Breast epithelium (tissue), 4 donors: ENCODE measurements at regions not wholly inside any gene's neighbourhood (a gene's known extent, or its start where the extent isn't known, plus 50 kb on each side); places are given as distances from the start of the nearest gene placed in this dataset.
"Not testable (repeated sequence)": the region's sequence is repeated elsewhere in the genome, so short reads cannot be mapped to it uniquely, and the experiment has no call there.

ENCODE experiments used
- DNase-seq, 2 donors: peaks; one replicate each; pipeline ENCODE4 v3.0.0-alpha.2; 2019; ENCODE audit warnings: low spot score in 2 of 2
- H3K27ac ChIP-seq, 2 donors: fragments of 200-600 bp; sonication (generic) in 1 of 2; one replicate each; pipeline ENCODE4 v1.5.1; 2016 to 2019; ENCODE audit warnings: mild to moderate bottlenecking in 1 of 2
- H3K27me3 ChIP-seq, 2 donors: fragments of 200-600 bp; sonication (generic) in 1 of 2; one replicate each; pipeline versions ENCODE4 v1.5.1 to v1.6.0; 2017 to 2019; ENCODE audit warnings: control low read depth in 1 of 2, mild to moderate bottlenecking in 1 of 2
- H3K36me3 ChIP-seq: fragments of 200-600 bp; one replicate; pipeline ENCODE4 v1.5.1; 2019
- H3K4me1 ChIP-seq, 2 donors: fragments of 200-600 bp; sonication (generic); one replicate each; pipeline ENCODE4 v1.5.1; 2016 to 2019; ENCODE audit warnings: control low read depth in 1 of 2
- H3K4me3 ChIP-seq, 3 donors: fragments of 200-600 bp; sonication (generic); 1 replicate in 2 of 3; 2 replicates in 1 of 3; pipeline ENCODE4 v1.5.1; 2016 to 2019; ENCODE audit warnings: mild to moderate bottlenecking in 3 of 3, moderate library complexity in 2 of 3
- H3K9me3 ChIP-seq, 2 donors: fragments of 200-600 bp; sonication (generic) in 1 of 2; one replicate each; pipeline ENCODE4 v1.5.1; 2016 to 2019; ENCODE audit warnings: control low read depth in 1 of 2
- CTCF ChIP-seq, 3 donors: fragments of 450-650 bp; IDR thresholded peaks; one replicate each; pipeline ENCODE4 v1.5.1; 2016 to 2017; ENCODE audit warnings: antibody characterized with exemption in 3 of 3, mild to moderate bottlenecking in 3 of 3, moderate library complexity in 3 of 3
- POLR2A ChIP-seq: fragments of 450-650 bp; IDR thresholded peaks from one replicate; pipeline ENCODE4 v1.6.1; 2016; ENCODE audit warnings: antibody characterized with exemption, mild to moderate bottlenecking, moderate library complexity
- POLR2AphosphoS5 ChIP-seq, 3 donors: sonication (generic); formaldehyde crosslinking; IDR thresholded peaks; one replicate each; pipeline ENCODE4 v1.6.1; 2017; ENCODE audit warnings: antibody characterized with exemption in 3 of 3
- intact Hi-C: fragments of 100-400 bp; cut with DNase I; formaldehyde crosslinking; loops from one replicate; pipeline ENCODE4 v1.15.1; 2023; ENCODE audit warnings: low total_unique reads

GRCh38 chrY:17511984-17512383 lies 368.0 kb downstream of the CDY2B start:
- H3K27ac ChIP-seq, H3K36me3 ChIP-seq, intact Hi-C loops, H3K4me1 ChIP-seq, H3K4me3 ChIP-seq, H3K27me3 ChIP-seq, H3K9me3 ChIP-seq, DNase-seq: not testable (repeated sequence)

GRCh38 chrY:17511476-17511875 lies 368.5 kb downstream of the CDY2B start:
- H3K4me1 ChIP-seq, H3K27me3 ChIP-seq, H3K36me3 ChIP-seq, intact Hi-C loops, H3K4me3 ChIP-seq, DNase-seq, H3K27ac ChIP-seq, H3K9me3 ChIP-seq: not testable (repeated sequence)

GRCh38 chrY:17505834-17506233 lies 374.2 kb downstream of the CDY2B start:
- H3K4me3 ChIP-seq, H3K9me3 ChIP-seq, H3K4me1 ChIP-seq, H3K27me3 ChIP-seq, H3K36me3 ChIP-seq, H3K27ac ChIP-seq, DNase-seq, intact Hi-C loops: not testable (repeated sequence)

- H3K36me3 ChIP-seq, H3K4me3 ChIP-seq, DNase-seq, H3K9me3 ChIP-seq, H3K27ac ChIP-seq, H3K4me1 ChIP-seq, intact Hi-C loops, H3K27me3 ChIP-seq: not testable (repeated sequence)
Observed at GRCh38 chrY:17484763-17485162, 395.3 kb downstream of the CDY2B start.

- DNase-seq, H3K36me3 ChIP-seq, H3K27me3 ChIP-seq, H3K9me3 ChIP-seq, intact Hi-C loops, H3K4me1 ChIP-seq, H3K27ac ChIP-seq, H3K4me3 ChIP-seq: not testable (repeated sequence)
Observed at GRCh38 chrY:17484157-17484556, 395.9 kb downstream of the CDY2B start.

- H3K36me3 ChIP-seq, DNase-seq, H3K4me3 ChIP-seq, H3K27ac ChIP-seq, H3K27me3 ChIP-seq, intact Hi-C loops, H3K4me1 ChIP-seq, H3K9me3 ChIP-seq: not testable (repeated sequence)
Observed at GRCh38 chrY:17481389-17482022, 398.5 kb downstream of the CDY2B start.

- H3K27ac ChIP-seq, DNase-seq, H3K4me3 ChIP-seq, H3K27me3 ChIP-seq, H3K4me1 ChIP-seq, H3K36me3 ChIP-seq, H3K9me3 ChIP-seq, intact Hi-C loops: not testable (repeated sequence)
Observed at GRCh38 chrY:17472068-17472467, 408.0 kb downstream of the CDY2B start.

GRCh38 chrY:17459753-17460152 lies 420.3 kb downstream of the CDY2B start:
- H3K9me3 ChIP-seq, H3K4me3 ChIP-seq, DNase-seq, intact Hi-C loops, H3K27ac ChIP-seq, H3K36me3 ChIP-seq, H3K27me3 ChIP-seq, H3K4me1 ChIP-seq: not testable (repeated sequence)

- no peak overlapping the region for H3K4me3 ChIP-seq
- DNase-seq: no peak
- H3K27me3 ChIP-seq: no peaks in the 10 kb centered on the region
- H3K27ac ChIP-seq: no peak overlapping the region
- intact Hi-C loops: no loop called here
- H3K36me3 ChIP-seq: no peaks in the 10 kb centered on the region
- TF ChIP-seq POLR2AphosphoS5 (IDR thresholded peaks at IDR 0.05) (no peak), POLR2A (no peak), CTCF (IDR thresholded peaks at IDR 0.05) (no peak)
- H3K4me1 ChIP-seq: no peaks in the 10 kb centered on the region
- no peaks in the 10 kb centered on the region for H3K9me3 ChIP-seq
Observed at GRCh38 chrY:17430570-17431166, 449.4 kb downstream of the CDY2B start.
